Suppressor macrophage treated with lipopolysaccharide for 1 hour (primary cell): ENCODE measurements at regions not wholly inside any gene's neighbourhood (a gene's known extent, or its start where the extent isn't known, plus 50 kb on each side); places are given as distances from the start of the nearest gene placed in this dataset.
"Not testable (repeated sequence)": the region's sequence is repeated elsewhere in the genome, so short reads cannot be mapped to it uniquely, and the experiment has no call there.

Experiments used
- DNase-seq, 3 donors: peaks; one replicate each; pipeline ENCODE4 v3.0.0-alpha.2; 2020 to 2022

- no peak for DNase-seq
Measured at GRCh38 chr18:70640336-70640887, 351.6 kb downstream of the SOCS6 start.

GRCh38 chr18:70636991-70637390, 348.1 kb downstream of the SOCS6 start:
- no peak for DNase-seq

- DNase-seq = no peak
Measured at GRCh38 chr18:70634576-70635147, 345.8 kb downstream of the SOCS6 start.

GRCh38 chr18:70627182-70627802, 338.4 kb downstream of the SOCS6 start:
- no peak for DNase-seq

GRCh38 chr18:70622622-70623419, 334.0 kb downstream of the SOCS6 start:
- DNase-seq = peak in 1 of 3 donors; percentile 18

- no peak for DNase-seq
Measured at GRCh38 chr18:70621710-70622109, 332.9 kb downstream of the SOCS6 start.

GRCh38 chr18:70620837-70621612, 332.2 kb downstream of the SOCS6 start:
- DNase-seq = no peak

- no peak for DNase-seq
Measured at GRCh38 chr18:70617020-70617763, 328.3 kb downstream of the SOCS6 start.

- no peak for DNase-seq
Measured at GRCh38 chr18:70600225-70600925, 311.5 kb downstream of the SOCS6 start.

- no peak for DNase-seq
Measured at GRCh38 chr18:70598406-70598805, 309.6 kb downstream of the SOCS6 start.

- DNase-seq = no peak
Measured at GRCh38 chr18:70582981-70583380, 294.1 kb downstream of the SOCS6 start.

- no peak for DNase-seq
Measured at GRCh38 chr18:70578480-70578879, 289.6 kb downstream of the SOCS6 start.

- DNase-seq = no peak
Measured at GRCh38 chr18:70577023-70577420, 288.2 kb downstream of the SOCS6 start.

GRCh38 chr18:70576276-70577022, 287.6 kb downstream of the SOCS6 start:
- no peak for DNase-seq

- DNase-seq = not testable (repeated sequence)
Measured at GRCh38 chr18:70574951-70575350, 286.1 kb downstream of the SOCS6 start.

GRCh38 chr18:70569647-70570046, 280.8 kb downstream of the SOCS6 start:
- not testable (repeated sequence) for DNase-seq

GRCh38 chr18:70559446-70559845, 270.6 kb downstream of the SOCS6 start:
- no peak for DNase-seq

GRCh38 chr18:70558371-70558770, 269.5 kb downstream of the SOCS6 start:
- DNase-seq = no peak

- DNase-seq = peak in 1 of 3 donors; percentile 6
Measured at GRCh38 chr18:70554854-70555445, 266.1 kb downstream of the SOCS6 start.

GRCh38 chr18:70553936-70554260, 265.1 kb downstream of the SOCS6 start:
- no peak for DNase-seq
